SU-DHL-6 (cell line): ENCODE measurements at regions not wholly inside any gene's neighbourhood (a gene's known extent, or its start where the extent isn't known, plus 50 kb on each side); places are given as distances from the start of the nearest gene placed in this dataset.

Experiments
- H2AFZ ChIP-seq: fragments of 200-600 bp; sonication (generic); 2 replicates; pipeline ENCODE4 v1.6.1; 2014; ENCODE audit warnings: low read depth, mild to moderate bottlenecking, moderate library complexity, mixed read lengths, antibody characterized with exemption, low read length; ENCODE audit not compliant: severe bottlenecking
- H3F3A ChIP-seq: fragments of 200-600 bp; shearing (Covaris generic); 2 replicates; pipeline ENCODE4 v1.6.0; 2016; ENCODE audit warnings: antibody characterized with exemption, mild to moderate bottlenecking; ENCODE audit not compliant: insufficient read depth
- H3K27ac ChIP-seq: fragments of 200-600 bp; sonication (generic); 2 replicates; pipeline ENCODE4 v1.5.1; 2016; ENCODE audit warnings: low read depth, mild to moderate bottlenecking, low read length, moderate library complexity, mixed read lengths
- H3K27me3 ChIP-seq: fragments of 200-600 bp; sonication (generic), shearing (Covaris generic); 2 replicates; pipeline ENCODE4 v1.6.0; 2014; ENCODE audit warnings: mild to moderate bottlenecking, low read length
- H3K36me3 ChIP-seq: fragments of 200-600 bp; sonication (generic); 2 replicates; pipeline ENCODE4 v1.6.1; 2014; ENCODE audit warnings: mild to moderate bottlenecking, low read length, mixed read lengths
- H3K4me2 ChIP-seq: fragments of 300-600, 200-600 bp; shearing (Covaris generic), sonication (generic); 2 replicates; pipeline ENCODE4 v1.6.0; 2014; ENCODE audit warnings: low read length, low read depth, mild to moderate bottlenecking; ENCODE audit not compliant: poor library complexity, severe bottlenecking
- H3K4me3 ChIP-seq: fragments of 200-600 bp; sonication (generic); 2 replicates; pipeline ENCODE4 v1.5.1; 2014; ENCODE audit warnings: antibody characterized with exemption, low read length, mild to moderate bottlenecking, mixed read lengths; ENCODE audit not compliant: insufficient read depth, poor library complexity, severe bottlenecking
- H3K79me2 ChIP-seq: fragments of 200-600 bp; sonication (generic); 2 replicates; pipeline ENCODE4 v1.6.1; 2014; ENCODE audit warnings: mild to moderate bottlenecking, low read length, moderate library complexity; ENCODE audit not compliant: insufficient read depth
- H3K9ac ChIP-seq: fragments of 200-600 bp; sonication (generic); 2 replicates; pipeline ENCODE4 v1.7.0; 2014; ENCODE audit warnings: mild to moderate bottlenecking, low read length
- H3K9me2 ChIP-seq: fragments of 200-600 bp; sonication (generic); replicated peaks from 2 replicates; pipeline ENCODE4 v1.6.1; 2014; ENCODE audit warnings: low read length; ENCODE audit not compliant: insufficient read depth
- H3K9me3 ChIP-seq: fragments of 200-600 bp; sonication (generic); 2 replicates; pipeline ENCODE4 v1.6.1; 2014; ENCODE audit warnings: low read length, mixed read lengths; ENCODE audit not compliant: insufficient read depth
- H4K20me1 ChIP-seq: fragments of 200-600 bp; sonication (generic); 2 replicates; pipeline ENCODE4 v1.6.1; 2014; ENCODE audit warnings: low read depth, mild to moderate bottlenecking, antibody characterized with exemption, low read length, moderate library complexity, mixed read lengths
- EZH2phosphoT487 ChIP-seq: fragments of 200-600 bp; sonication (generic), shearing (Covaris generic); conservative IDR thresholded peaks from 2 replicates; pipeline ENCODE4 v1.6.1; 2018; ENCODE audit warnings: mild to moderate bottlenecking, antibody characterized with exemption, low read length, moderate library complexity, mixed read lengths
- TF ChIP-seq, protein P1 (sequence below): fragments of 200-600 bp; sonication (generic); IDR thresholded peaks from one replicate; pipeline ENCODE4 v1.5.1; 2017; ENCODE audit warnings: antibody characterized with exemption, mild to moderate bottlenecking, low read length, moderate library complexity; ENCODE audit not compliant: insufficient read depth, poor library complexity, severe bottlenecking

DNA sequence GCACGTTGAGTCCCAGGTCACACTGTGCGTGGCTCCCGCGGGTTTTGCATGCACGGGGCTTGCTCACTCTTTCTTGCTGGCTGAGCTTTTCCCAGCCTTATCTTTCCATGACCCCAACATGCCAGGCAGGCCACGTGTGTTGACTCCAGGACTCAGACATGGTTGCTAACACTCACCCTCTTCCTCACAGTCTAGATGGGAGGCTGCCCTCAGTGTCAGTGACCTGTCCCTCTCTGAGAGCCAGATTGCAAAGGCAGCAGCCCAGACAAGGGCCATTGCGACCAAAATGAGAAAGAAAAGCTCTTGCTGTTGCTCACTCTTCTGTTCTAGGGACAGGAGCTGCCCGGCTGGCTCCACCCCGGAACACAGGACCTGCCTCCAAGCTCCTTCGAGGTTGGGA lies 113.7 kb downstream of the TMEM18 start:
- Histone ChIP-seq H4K20me1 (no peaks in the 10 kb centered on the region), H3K36me3 (no peaks in the 10 kb centered on the region), H3K79me2 (no peaks in the 10 kb centered on the region), H3K9me3 (no peaks in the 10 kb centered on the region), H3K9me2 (no peaks in the 10 kb centered on the region), H3K4me2 (no peak overlapping the region), H3K9ac (no peak overlapping the region), H3K27ac (no peak overlapping the region), H2AFZ (no peak overlapping the region), H3K4me3 (no peak overlapping the region), H3F3A (no peaks in the 10 kb centered on the region), H3K27me3 (no peaks in the 10 kb centered on the region)
- TF ChIP-seq, protein P1, sequence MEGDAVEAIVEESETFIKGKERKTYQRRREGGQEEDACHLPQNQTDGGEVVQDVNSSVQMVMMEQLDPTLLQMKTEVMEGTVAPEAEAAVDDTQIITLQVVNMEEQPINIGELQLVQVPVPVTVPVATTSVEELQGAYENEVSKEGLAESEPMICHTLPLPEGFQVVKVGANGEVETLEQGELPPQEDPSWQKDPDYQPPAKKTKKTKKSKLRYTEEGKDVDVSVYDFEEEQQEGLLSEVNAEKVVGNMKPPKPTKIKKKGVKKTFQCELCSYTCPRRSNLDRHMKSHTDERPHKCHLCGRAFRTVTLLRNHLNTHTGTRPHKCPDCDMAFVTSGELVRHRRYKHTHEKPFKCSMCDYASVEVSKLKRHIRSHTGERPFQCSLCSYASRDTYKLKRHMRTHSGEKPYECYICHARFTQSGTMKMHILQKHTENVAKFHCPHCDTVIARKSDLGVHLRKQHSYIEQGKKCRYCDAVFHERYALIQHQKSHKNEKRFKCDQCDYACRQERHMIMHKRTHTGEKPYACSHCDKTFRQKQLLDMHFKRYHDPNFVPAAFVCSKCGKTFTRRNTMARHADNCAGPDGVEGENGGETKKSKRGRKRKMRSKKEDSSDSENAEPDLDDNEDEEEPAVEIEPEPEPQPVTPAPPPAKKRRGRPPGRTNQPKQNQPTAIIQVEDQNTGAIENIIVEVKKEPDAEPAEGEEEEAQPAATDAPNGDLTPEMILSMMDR = no peak
- no peak for TF ChIP-seq EZH2phosphoT487

DNA sequence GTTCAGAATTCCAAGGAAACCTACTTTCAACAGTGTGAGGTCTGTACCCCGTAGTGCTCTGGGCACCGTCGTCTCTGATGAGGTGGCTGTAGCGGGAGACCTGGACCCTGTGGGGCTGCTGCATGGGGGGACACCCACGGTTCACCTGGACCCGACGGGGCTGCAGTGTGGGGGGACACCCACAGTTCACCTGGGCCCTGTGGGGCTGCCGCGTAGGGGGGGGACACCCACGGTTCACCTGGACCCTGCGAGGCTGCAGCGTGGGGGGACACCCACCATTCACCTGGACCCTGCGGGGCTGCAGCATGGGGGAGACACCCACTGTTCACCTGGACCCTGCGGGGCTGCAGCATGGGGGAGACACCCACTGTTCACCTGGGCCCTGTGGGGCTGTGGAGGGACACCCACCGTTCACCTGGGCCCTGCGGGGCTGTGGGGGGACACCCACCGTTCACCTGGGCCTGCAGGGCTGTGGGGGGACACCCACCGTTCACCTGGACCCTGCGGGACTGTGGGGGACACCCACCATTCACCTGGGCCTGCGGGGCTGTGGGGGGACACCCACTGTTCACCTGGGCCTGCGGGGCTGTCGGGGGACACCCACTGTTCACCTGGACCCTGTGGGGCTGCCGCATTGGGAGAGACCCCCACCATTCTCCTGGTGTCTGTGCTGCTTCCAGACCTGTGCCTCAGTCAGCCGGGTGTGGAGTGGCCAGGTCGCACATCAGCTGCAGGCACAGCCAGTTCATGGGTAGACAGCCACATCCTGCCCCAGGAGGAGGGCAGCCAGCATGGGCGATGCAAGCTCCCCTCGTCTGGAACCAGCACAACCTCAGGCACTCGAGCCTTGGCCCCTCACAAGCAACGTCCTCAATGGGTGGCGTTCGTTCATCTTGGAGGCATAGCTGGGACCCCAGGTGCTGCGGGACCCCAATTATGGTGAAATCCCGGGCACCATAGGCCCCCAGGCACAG lies 114.5 kb downstream of the TMEM18 start:
- H3K79me2 ChIP-seq = no peaks in the 10 kb centered on the region
- H2AFZ ChIP-seq = no peak overlapping the region
- no peak overlapping the region for H3K27ac ChIP-seq
- H3K9me3 ChIP-seq = no peaks in the 10 kb centered on the region
- H3K27me3 ChIP-seq = no peaks in the 10 kb centered on the region
- no peaks in the 10 kb centered on the region for H3F3A ChIP-seq
- no peak for TF ChIP-seq EZH2phosphoT487
- TF ChIP-seq, protein P1 = no peak
- H3K36me3 ChIP-seq = no peaks in the 10 kb centered on the region
- H4K20me1 ChIP-seq = no peaks in the 10 kb centered on the region
- H3K4me2 ChIP-seq = no peak overlapping the region
- no peaks in the 10 kb centered on the region for H3K9me2 ChIP-seq
- H3K9ac ChIP-seq = no peak overlapping the region
- no peak overlapping the region for H3K4me3 ChIP-seq

DNA sequence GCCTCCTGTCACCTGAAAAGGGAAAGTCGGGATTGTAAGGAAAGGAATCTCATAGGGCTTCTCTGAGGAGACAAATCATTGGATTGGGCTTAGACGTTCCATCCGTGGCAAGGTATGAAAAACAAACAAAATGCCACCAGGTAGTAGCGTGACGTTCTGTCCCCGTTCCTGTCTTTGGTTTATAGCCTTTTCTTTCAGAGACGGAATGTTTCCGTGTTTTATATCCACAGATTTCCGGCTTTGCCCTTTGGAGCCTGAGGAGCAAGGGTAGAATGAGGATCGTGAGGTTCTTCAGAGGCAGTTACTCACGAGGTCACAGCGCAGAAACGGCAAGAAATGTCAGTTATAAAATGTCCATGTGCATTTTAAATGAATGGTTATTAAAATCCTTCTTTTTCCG lies 118.3 kb downstream of the TMEM18 start:
- no peak overlapping the region for H3K9ac ChIP-seq
- no peak overlapping the region for H3K4me3 ChIP-seq
- H4K20me1 ChIP-seq = no peaks in the 10 kb centered on the region
- H2AFZ ChIP-seq = no peak overlapping the region
- no peaks in the 10 kb centered on the region for H3K9me2 ChIP-seq
- no peak overlapping the region for H3K4me2 ChIP-seq
- H3K27me3 ChIP-seq = no peaks in the 10 kb centered on the region
- no peaks in the 10 kb centered on the region for H3F3A ChIP-seq
- no peak overlapping the region for H3K27ac ChIP-seq
- TF ChIP-seq, protein P1 = no peak
- no peak for TF ChIP-seq EZH2phosphoT487
- no peaks in the 10 kb centered on the region for H3K79me2 ChIP-seq
- H3K36me3 ChIP-seq = no peaks in the 10 kb centered on the region
- no peaks in the 10 kb centered on the region for H3K9me3 ChIP-seq
